Right lobe of liver (tissue), 4 donors: ENCODE measurements at regions not wholly inside any gene's neighbourhood (a gene's known extent, or its start where the extent isn't known, plus 50 kb on each side); places are given as distances from the start of the nearest gene placed in this dataset.

ENCODE experiments used
- CTCF ChIP-seq, 4 donors: fragments of 200-600 bp in 3 of 4; fragments of 450-650 bp in 1 of 4; IDR thresholded peaks; one replicate each; pipeline versions ENCODE4 v1.5.1 to v1.8.0; 2016 to 2022; ENCODE audit warnings: antibody characterized with exemption in 4 of 4, mild to moderate bottlenecking in 2 of 4
- POLR2A ChIP-seq: fragments of 450-650 bp; IDR thresholded peaks from one replicate; pipeline ENCODE4 v1.6.1; 2017; ENCODE audit warnings: antibody characterized with exemption, mild to moderate bottlenecking
- donor health status: DM: no; HTN: no; CAD: no.
- donor health status: DM: no; HTN: no; CAD: no.
- donor health status: DM: no; HTN: yes; CAD: no.

DNA sequence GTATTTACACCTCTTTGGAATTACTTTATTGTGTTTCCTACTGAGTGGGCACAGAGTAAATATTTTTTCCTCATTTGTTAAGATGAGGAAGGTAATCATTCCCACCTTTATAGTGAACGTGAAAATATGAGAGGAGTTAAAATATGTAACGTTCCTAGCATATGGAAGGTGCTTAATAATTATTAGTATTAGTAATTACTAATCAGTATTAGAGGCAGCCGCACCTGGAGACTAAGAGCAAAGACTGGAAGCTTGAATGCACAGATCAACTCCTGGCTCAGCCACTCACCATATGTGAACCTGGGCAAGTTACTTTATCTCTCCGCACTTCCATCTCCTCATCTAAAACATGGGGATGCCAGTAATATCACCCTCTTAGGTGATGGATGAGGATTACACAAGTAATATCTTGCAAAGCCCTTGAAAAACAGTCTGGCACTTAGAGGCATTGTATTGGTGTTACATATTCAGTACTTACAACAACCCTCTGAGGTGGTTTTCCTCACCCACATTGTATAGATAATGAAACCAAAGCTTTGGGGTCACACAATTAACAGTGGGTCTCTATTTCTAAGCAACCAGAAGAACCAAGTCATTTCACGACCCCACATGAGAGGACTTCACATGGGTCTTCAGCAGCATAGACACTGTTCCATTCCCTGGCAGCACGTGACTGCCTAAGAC is 100.3 kb upstream of the KCTD1 start:
- TF ChIP-seq CTCF (IDR thresholded peaks at IDR 0.05) (no peak), POLR2A (no peak)
